ENCODE measurements at regions not wholly inside any gene's neighbourhood (a gene's known extent, or its start where the extent isn't known, plus 50 kb on each side); places are given as distances from the start of the nearest gene placed in this dataset.

GRCh38 chr5:175340180-175340579 lies 103.8 kb downstream of the DRD1 start:
- TF ChIP-seq TSHZ2 (CRISPR knock-in tag; IDR thresholded peaks at IDR 0.05) = no peak
- TF ChIP-seq TOX (CRISPR knock-in tag; IDR thresholded peaks at IDR 0.05; ENCODE audit: borderline replicate concordance) = no peak
- no peak for TF ChIP-seq PPARA (CRISPR knock-in tag; IDR thresholded peaks at IDR 0.05; ENCODE audit: borderline replicate concordance)
- no peak for TF ChIP-seq SNAI2 (CRISPR knock-in tag; IDR thresholded peaks at IDR 0.05)
- no peak for TF ChIP-seq ZFP30 (CRISPR knock-in tag; IDR thresholded peaks at IDR 0.05)
- TF ChIP-seq ZC3H10 (CRISPR knock-in tag; IDR thresholded peaks at IDR 0.05) = no peak
- TF ChIP-seq RARB (CRISPR knock-in tag; IDR thresholded peaks at IDR 0.05) = no peak
- no peak for TF ChIP-seq ZNF70 (CRISPR knock-in tag; IDR thresholded peaks at IDR 0.05)
- TF ChIP-seq ARNTL (CRISPR knock-in tag; IDR thresholded peaks at IDR 0.05; ENCODE audit: borderline replicate concordance, low read depth) = no peak
- TF ChIP-seq OSR1 (CRISPR knock-in tag; IDR thresholded peaks at IDR 0.05) = no peak
- no peak for TF ChIP-seq ZNF8 (CRISPR knock-in tag; IDR thresholded peaks at IDR 0.05)
- TF ChIP-seq CSDC2 (CRISPR knock-in tag; IDR thresholded peaks at IDR 0.05) = no peak
- no peak for TF ChIP-seq ISL1 (CRISPR knock-in tag; IDR thresholded peaks at IDR 0.05)
- TF ChIP-seq PATZ1 (CRISPR knock-in tag; IDR thresholded peaks at IDR 0.05; ENCODE audit: borderline replicate concordance) = no peak
- no peak for TF ChIP-seq ZNF565 (CRISPR knock-in tag; conservative IDR thresholded peaks at IDR 0.05; ENCODE audit: low read depth)

GRCh38 chr5:175337680-175338079 lies 106.3 kb downstream of the DRD1 start:
- no peak for ATAC-seq
- TF ChIP-seq ZC3H10 (CRISPR knock-in tag; IDR thresholded peaks at IDR 0.05) (no peak), CREB5 (CRISPR knock-in tag; IDR thresholded peaks at IDR 0.05; ENCODE audit: low read depth) (no peak), RARB (CRISPR knock-in tag; IDR thresholded peaks at IDR 0.05) (no peak), ISL1 (CRISPR knock-in tag; IDR thresholded peaks at IDR 0.05) (no peak)

More at GRCh38 chr5:175340180-175340579, 103.8 kb downstream of the DRD1 start:
- ATAC-seq = no peak

- ATAC-seq = no peak
- TF ChIP-seq TSHZ2 (CRISPR knock-in tag; IDR thresholded peaks at IDR 0.05) (no peak), ZC3H10 (CRISPR knock-in tag; IDR thresholded peaks at IDR 0.05) (no peak), POU6F1 (CRISPR knock-in tag; IDR thresholded peaks at IDR 0.05; ENCODE audit: borderline replicate concordance, low read depth) (no peak), CSDC2 (CRISPR knock-in tag; IDR thresholded peaks at IDR 0.05) (no peak), PATZ1 (CRISPR knock-in tag; IDR thresholded peaks at IDR 0.05; ENCODE audit: borderline replicate concordance) (no peak), ISL1 (CRISPR knock-in tag; IDR thresholded peaks at IDR 0.05) (no peak), ZNF8 (CRISPR knock-in tag; IDR thresholded peaks at IDR 0.05) (no peak)
Measured at GRCh38 chr5:175336781-175337180, 107.2 kb downstream of the DRD1 start.
